NCI-H524 (cell line): ENCODE measurements at regions not wholly inside any gene's neighbourhood (a gene's known extent, or its start where the extent isn't known, plus 50 kb on each side); places are given as distances from the start of the nearest gene placed in this dataset.

Source experiments
- DNase-seq, 2 experiments: peaks; one replicate each; lab custom pipeline; 2025; lab: John Stamatoyannopoulos, UW

DNA sequence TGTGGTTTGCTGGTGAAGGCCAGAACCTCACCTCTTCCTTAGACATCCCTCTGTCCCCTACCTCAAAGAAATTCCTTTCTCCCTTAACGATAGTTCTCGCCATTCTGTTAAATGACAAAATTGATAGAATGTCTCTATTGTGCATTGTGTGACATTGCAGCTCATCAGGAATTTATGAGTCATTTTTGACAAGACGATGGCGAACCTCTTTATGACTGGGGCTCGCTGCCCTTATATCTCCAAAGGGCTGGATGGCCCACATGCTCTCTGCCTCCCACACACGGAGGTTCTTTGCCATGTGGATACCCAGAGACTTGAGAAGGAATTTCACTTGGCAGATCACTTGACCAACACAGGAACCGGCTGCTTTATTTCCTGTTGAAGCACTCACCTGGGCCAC is 66.8 kb upstream of the RPS6KA2 start:
- no peak for DNase-seq

- peak in 1 of 2 experiments; percentile 20 for DNase-seq
Observed at GRCh38 chr6:166692723-166693302, 65.8 kb upstream of the RPS6KA2 start.

- DNase-seq, result no peak
Observed at GRCh38 chr6:166691746-166692145, 64.7 kb upstream of the RPS6KA2 start.

DNA sequence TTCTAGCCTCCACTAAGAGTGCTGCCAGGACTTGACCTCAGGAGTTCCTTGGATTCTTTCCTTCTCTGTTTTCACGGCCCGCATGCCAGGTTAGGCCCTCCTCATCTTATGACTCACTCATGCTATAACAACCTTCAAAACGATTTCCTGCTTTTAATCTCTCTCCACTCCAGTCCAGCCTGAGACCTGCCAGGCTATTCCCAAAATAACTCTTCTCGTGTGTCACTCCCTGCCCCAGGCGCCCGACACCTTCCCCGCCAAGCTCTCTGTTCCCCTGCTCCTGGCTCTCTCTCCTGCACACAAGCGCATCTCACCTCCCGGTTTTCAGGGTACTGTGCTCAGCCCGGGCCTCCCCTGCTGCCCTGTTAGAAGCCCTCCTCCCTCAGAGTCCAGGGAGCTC is 64.1 kb upstream of the RPS6KA2 start:
- no peak for DNase-seq

DNA sequence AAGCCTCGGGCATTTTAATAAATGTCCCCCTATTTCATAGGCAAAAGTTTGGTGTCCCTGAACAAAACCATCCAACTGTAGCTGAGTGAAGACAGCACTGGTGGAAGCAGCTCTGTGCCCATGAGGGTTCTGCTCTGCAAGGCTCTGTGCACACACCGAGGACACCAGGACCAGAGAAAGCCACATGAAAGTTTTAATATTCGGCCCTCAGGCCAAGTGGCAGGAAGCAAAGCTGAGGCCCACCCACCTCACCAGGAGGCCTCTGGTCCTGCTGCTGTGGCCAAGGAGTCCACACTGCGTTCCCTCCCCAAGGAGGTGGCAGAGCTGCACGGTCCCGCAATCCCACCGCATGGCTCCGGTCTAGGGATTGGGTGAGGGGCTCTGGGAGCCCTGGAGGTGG is 62.6 kb upstream of the RPS6KA2 start:
- DNase-seq, result no peak

- no peak for DNase-seq
Observed at GRCh38 chr6:166688901-166689300, 61.9 kb upstream of the RPS6KA2 start.

DNA sequence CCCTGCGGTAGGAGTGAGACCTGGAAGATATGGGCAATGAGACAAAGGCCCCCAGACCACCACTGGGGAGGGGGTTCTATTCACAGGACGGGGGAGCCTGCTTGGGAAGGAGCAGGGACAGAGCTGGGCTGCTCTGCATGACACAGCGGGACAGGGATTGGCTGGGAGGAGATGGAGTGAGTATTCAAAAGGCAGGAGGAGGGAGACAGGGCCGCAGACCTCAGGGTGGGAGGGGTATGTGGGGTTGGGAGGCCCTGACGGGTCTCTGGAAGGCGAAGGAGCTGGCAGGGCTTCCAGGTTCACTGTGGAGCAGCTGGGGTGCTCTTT is 60.8 kb upstream of the RPS6KA2 start:
- no peak for DNase-seq

DNA sequence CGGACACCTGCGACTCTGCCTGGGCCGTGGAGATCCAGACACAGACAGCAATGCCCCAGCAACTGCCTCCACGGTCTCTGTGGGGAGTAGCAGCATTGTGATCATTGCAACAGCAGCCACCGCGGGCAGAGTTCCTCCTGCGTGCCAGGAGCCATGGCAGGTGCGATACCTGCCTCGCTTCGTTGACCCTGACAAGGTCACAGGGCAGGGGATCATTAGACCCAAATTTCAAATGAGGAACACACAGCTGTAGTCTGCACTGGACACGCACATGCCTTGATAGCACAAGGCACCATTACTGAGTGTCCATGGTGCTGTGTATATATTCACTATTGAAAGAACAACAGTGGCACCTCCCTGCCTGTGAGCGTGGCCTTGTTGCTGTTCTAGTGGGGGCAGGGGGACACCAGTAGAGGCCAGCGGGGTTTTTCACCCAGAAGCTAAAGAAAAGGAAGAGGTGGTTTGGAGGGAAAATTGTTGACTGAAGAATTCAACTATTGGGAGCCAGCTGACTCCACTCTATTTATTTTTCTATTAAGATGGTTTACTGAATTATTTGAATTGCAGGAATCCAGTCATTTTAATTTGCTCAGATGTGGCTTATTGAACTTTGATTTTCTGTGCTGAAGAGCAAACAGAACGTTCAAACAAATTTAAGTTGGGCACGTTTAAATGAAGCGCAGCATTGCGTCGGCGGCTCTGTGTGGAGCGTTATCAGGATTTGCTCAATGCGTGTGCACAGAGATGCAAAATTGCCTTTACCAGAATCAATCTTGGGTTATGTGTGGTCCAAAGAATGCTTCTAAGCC is 60.2 kb upstream of the RPS6KA2 start:
- no peak for DNase-seq

- no peak for DNase-seq
Observed at GRCh38 chr6:166686317-166686716, 59.3 kb upstream of the RPS6KA2 start.

GRCh38 chr6:166684866-166685265 is 57.8 kb upstream of the RPS6KA2 start:
- DNase-seq, result no peak

DNA sequence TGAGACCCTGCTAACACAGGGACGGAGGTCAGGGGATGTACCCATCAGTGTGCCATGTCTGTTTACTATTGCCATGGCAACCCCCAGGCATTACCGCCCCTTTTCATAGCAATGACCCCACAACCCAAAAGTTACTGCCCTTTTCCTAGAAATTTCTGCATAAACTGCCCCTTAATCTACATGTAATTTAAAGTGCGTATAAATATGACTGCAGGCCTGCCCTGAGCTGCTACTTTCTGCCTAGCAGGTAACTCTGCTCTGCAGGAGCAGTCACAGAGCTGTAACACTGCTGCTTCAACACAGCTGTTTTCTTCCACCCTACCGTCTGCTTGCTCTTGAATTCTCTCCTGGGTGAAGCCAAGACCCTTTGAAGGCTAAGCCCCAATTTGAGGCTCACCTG is 57.1 kb upstream of the RPS6KA2 start:
- no peak for DNase-seq

- DNase-seq, result no peak
Observed at GRCh38 chr6:166683477-166683876, 56.4 kb upstream of the RPS6KA2 start.

DNA sequence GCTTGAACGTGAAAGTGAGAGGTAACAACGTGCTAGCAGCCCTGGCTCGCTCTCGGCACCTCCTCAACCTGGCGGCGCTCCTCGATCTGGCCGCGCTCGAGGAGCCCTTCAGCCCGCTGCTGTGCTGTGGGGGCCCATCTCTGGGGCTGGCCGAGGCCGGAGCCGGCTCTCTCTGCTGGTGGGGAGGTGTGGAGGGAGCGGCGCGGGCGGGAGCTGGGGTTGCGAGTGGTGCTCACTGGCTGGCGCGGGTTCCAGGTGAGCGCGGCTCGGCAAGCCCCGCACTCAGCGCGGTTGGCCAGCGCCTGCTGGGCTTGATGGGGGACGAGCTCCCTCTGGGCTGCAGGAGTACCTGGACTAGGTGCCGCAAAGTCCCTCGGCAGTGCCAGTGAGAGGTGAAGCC is 52.5 kb upstream of the RPS6KA2 start:
- no peak for DNase-seq

DNA sequence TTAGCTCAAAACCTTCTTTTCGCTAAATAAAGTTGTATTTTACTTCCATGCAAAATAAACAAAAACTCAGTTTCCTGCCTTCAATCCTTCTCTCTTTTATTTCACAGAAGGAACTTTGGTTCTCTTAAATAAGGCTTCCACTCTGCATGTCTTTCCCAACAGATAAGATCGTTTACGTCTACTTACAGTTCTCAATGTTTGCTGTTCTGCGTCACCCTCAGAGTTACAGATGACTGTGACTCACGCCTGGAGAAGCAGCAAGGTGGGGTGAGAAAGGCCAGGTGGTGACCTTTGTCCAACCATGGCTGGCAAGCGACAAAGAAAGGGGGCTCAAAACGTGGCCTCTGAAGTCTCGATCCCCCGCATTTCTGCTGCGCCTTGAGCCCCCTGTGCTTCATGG is 51.4 kb upstream of the RPS6KA2 start:
- no peak for DNase-seq

GRCh38 chr6:166677941-166678340 is 50.9 kb upstream of the RPS6KA2 start:
- no peak for DNase-seq
